ENCODE measurements at regions not wholly inside any gene's neighbourhood (a gene's known extent, or its start where the extent isn't known, plus 50 kb on each side); places are given as distances from the start of the nearest gene placed in this dataset.

GRCh38 chr18:60123031-60123430 lies 223.2 kb downstream of the PMAIP1 start:
- no peak for TF ChIP-seq CTCF (conservative IDR thresholded peaks at IDR 0.05; ENCODE audit: low read length)
- TF ChIP-seq EZH2phosphoT487 (IDR thresholded peaks at IDR 0.05; ENCODE audit: borderline replicate concordance) = no peak

All from Loucy (cell line).